Inflammatory macrophage treated with lipopolysaccharide for 4 hours (primary cell): ENCODE measurements at regions not wholly inside any gene's neighbourhood (a gene's known extent, or its start where the extent isn't known, plus 50 kb on each side); places are given as distances from the start of the nearest gene placed in this dataset.

Experiments used
- DNase-seq: peaks from one replicate; pipeline ENCODE4 v3.0.0-alpha.2; 2020

GRCh38 chr2:106720026-106720425, 165.9 kb downstream of the ST6GAL2 start:
- no peak for DNase-seq

DNA sequence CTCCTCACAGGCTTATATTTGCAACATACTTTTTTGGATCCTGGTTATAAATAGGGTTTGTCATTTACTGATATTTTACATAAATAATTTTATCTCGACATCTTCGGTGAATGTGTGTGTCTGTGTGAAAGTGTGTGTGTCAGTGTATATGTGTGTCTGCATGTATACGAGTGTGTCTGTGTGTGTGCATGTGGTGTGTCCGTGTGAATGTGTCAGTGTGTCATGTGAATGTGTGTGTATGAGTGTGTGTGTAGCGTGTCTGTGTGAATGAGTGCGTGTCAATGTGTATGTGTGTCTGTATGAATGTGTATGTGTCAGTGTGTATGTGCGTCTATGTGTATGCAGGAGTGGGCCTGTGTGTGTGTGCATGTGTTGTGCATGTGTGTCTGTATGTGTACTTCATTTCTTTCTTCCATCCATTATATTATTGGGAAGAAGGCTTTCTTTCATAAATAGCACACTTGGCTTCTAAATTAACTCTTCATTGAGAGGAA, 161.6 kb downstream of the ST6GAL2 start:
- no peak for DNase-seq

DNA sequence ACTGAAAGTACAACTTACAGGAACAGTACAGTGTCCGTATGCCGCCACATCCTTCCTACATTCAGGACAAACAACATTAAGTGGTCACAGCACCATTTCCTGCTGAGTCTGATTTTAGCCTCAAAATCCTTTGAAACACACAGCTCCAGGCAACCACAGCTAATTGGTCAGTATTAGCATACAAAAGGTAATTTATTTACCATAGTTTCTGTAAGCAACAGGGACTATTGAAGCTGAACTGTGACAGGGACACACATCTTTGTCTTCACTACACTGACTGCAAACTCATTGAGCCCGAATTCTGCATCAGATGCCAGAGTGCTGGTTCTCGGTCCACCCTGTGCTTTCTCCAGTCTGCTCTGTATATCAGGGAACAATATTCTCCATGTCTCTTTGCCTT, 151.8 kb downstream of the ST6GAL2 start:
- no peak for DNase-seq

GRCh38 chr2:106735807-106736206, 150.2 kb downstream of the ST6GAL2 start:
- DNase-seq, result no peak

DNA sequence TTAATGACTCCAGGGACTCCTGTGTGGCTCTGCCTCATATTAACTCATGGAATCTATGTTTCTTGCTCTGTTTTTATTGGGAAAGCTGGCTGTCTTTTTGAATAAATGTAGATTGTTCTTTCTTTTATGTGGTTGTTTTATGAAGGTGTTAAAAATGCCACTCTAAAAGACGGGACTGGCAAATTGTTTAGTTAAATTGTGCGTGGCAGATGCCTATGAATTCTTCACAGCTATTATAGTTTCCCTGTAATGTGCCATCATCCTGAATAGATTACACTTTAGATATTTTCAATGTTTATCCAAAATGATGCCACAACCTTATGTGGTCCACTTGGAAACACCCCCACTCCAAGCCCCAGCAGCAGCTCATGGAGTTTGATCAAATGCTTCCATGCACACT, 149.7 kb downstream of the ST6GAL2 start:
- no peak for DNase-seq

DNA sequence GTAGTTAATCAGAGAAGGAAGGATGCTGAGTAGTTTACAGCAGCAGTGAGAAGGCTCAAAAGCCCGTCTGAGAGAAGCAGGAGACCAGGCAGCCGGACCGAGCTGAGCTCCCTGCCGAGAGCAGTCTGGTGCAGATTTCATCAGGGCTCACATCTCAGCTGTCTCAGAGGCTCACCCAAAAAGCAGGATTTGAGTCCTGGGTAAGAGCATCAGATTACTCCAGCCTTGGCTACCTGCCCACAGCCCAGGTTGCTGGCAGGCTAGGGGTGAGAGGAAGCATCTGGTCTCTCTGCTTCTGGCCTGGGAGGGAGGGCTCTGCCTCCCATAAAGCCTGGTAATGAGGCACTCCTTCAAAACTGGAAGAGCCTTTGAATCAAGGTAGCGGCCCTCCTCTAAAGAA, 140.5 kb downstream of the ST6GAL2 start:
- no peak for DNase-seq

DNA sequence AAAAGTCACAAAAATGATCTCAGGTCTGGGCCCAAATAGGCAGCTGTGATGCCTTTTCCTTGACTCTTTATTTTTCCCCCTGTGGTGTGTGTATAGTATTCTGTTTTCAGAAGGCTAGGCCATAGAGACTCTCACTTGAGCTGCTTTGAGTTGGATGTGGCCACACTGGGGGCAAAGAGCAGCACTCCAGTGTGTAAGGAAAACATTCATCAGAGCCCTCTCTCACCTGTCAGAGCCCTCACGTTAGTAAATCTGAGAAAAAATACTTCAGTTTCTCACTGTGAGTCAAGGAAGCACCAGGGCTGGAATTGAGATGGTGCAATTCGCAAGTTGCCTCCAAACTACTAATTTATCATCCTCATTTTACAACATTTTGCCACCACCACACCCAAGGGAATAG, 136.1 kb downstream of the ST6GAL2 start:
- DNase-seq, result no peak
